A673 (cell line): ENCODE measurements at regions not wholly inside any gene's neighbourhood (a gene's known extent, or its start where the extent isn't known, plus 50 kb on each side); places are given as distances from the start of the nearest gene placed in this dataset.

ENCODE experiments used
- EZH2 ChIP-seq: fragments of 200-600 bp; sonication (generic); IDR thresholded peaks from 2 replicates; pipeline ENCODE4 v1.6.1; 2017; ENCODE audit warnings: borderline replicate concordance, low read depth, mild to moderate bottlenecking, mixed read lengths, antibody characterized with exemption, low read length; ENCODE audit not compliant: poor library complexity, severe bottlenecking
- TF ChIP-seq, protein P1 (sequence below): fragments of 300-800, 200-600 bp; sonication (generic); conservative IDR thresholded peaks from 2 replicates; pipeline ENCODE4 v1.5.1; 2017; ENCODE audit warnings: low read depth, mild to moderate bottlenecking, antibody characterized with exemption, low read length, moderate library complexity, mixed read lengths

DNA sequence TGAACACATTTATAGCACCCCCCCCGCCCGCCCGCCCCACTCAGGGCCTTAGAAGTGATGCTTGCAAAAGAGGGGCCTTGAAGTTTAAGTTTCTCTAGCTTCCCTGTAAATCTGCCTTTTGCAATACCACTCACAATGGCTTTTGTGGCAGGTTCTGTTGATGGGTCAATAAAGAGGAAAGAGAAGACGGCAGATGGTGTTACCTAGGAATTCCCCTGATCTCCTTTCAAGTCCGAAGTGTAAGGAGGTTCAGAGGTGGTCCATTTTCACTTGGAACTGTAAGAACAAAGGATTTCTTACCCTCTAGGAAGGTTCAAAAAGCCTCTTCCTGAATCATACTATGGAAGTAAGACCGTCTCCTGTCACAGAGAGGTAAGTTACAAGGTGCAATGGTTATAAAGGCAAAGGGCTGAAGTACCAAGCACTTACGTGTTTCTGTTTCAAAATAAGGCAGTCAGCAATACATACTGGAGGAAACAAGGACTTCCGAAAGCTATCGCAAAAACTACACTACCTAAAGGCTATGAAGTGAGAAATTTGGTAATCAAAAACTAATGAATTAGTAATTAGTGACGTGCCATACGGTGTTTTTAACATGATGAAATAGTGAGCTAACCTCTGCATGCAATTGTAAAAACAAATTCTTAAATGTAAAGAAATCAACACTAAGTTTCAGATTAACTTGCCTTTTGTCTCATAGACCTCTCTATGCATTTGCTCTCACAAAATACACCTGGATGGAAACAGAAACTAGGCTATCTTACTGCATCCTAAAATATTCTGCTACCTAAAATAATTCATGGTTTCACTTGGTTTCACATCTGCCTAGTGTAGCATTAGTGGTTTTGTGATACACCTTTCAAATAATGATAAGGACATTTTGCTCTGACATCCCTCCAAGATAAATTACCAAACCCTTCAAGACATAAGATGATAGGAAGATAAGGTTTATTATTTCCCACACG lies 589.4 kb upstream of the FAM174A start:
- TF ChIP-seq, protein P1, sequence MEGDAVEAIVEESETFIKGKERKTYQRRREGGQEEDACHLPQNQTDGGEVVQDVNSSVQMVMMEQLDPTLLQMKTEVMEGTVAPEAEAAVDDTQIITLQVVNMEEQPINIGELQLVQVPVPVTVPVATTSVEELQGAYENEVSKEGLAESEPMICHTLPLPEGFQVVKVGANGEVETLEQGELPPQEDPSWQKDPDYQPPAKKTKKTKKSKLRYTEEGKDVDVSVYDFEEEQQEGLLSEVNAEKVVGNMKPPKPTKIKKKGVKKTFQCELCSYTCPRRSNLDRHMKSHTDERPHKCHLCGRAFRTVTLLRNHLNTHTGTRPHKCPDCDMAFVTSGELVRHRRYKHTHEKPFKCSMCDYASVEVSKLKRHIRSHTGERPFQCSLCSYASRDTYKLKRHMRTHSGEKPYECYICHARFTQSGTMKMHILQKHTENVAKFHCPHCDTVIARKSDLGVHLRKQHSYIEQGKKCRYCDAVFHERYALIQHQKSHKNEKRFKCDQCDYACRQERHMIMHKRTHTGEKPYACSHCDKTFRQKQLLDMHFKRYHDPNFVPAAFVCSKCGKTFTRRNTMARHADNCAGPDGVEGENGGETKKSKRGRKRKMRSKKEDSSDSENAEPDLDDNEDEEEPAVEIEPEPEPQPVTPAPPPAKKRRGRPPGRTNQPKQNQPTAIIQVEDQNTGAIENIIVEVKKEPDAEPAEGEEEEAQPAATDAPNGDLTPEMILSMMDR: no peak
- TF ChIP-seq EZH2: no peak
